HG03280 (cell line): ENCODE measurements at regions not wholly inside any gene's neighbourhood (a gene's known extent, or its start where the extent isn't known, plus 50 kb on each side); places are given as distances from the start of the nearest gene placed in this dataset.
"Not testable (repeated sequence)": the region's sequence is repeated elsewhere in the genome, so short reads cannot be mapped to it uniquely, and the experiment has no call there.

Experiments
- ATAC-seq: cut with Tn5 transposase; IDR thresholded peaks from one replicate; pipeline ENCODE4 v1.9.1; 2021; ENCODE audit warnings: mild to moderate bottlenecking, moderate library complexity; ENCODE audit not compliant: unreplicated experiment

GRCh38 chr3:102896851-102897621, 462.2 kb downstream of the ZPLD1 start:
- ATAC-seq = no peak

GRCh38 chr3:102904629-102905028, 469.8 kb downstream of the ZPLD1 start:
- ATAC-seq = no peak

- ATAC-seq = no peak
Observed at GRCh38 chr3:102905811-102906210, 471.0 kb downstream of the ZPLD1 start.

- ATAC-seq = no peak
Observed at GRCh38 chr3:102906818-102907217, 472.0 kb downstream of the ZPLD1 start.

- ATAC-seq = no peak
Observed at GRCh38 chr3:102909904-102910303, 475.1 kb downstream of the ZPLD1 start.

- ATAC-seq = no peak
Observed at GRCh38 chr3:102916532-102916931, 481.7 kb downstream of the ZPLD1 start.

- no peak for ATAC-seq
Observed at GRCh38 chr3:102926618-102927017, 491.8 kb downstream of the ZPLD1 start.

GRCh38 chr3:102933377-102933776, 498.6 kb downstream of the ZPLD1 start:
- ATAC-seq = no peak

GRCh38 chr3:102936511-102937045, 501.8 kb downstream of the ZPLD1 start:
- ATAC-seq = no peak

- ATAC-seq = no peak
Observed at GRCh38 chr3:102941786-102942185, 507.0 kb downstream of the ZPLD1 start.

GRCh38 chr3:102946445-102946844, 511.6 kb downstream of the ZPLD1 start:
- ATAC-seq = not testable (repeated sequence)

GRCh38 chr3:102972350-102972749, 537.5 kb downstream of the ZPLD1 start:
- ATAC-seq = no peak

GRCh38 chr3:102974333-102974732, 539.5 kb downstream of the ZPLD1 start:
- no peak for ATAC-seq

- ATAC-seq = no peak
Observed at GRCh38 chr3:102979191-102979590, 544.4 kb downstream of the ZPLD1 start.

- no peak for ATAC-seq
Observed at GRCh38 chr3:102979682-102980354, 545.0 kb downstream of the ZPLD1 start.

- no peak for ATAC-seq
Observed at GRCh38 chr3:102980355-102980696, 545.5 kb downstream of the ZPLD1 start.

GRCh38 chr3:103002425-103003176, 567.8 kb downstream of the ZPLD1 start:
- no peak for ATAC-seq

GRCh38 chr3:103006526-103007183, 571.8 kb downstream of the ZPLD1 start:
- no peak for ATAC-seq

- no peak for ATAC-seq
Observed at GRCh38 chr3:103009609-103010008, 574.8 kb downstream of the ZPLD1 start.

GRCh38 chr3:103025880-103026279, 591.1 kb downstream of the ZPLD1 start:
- no peak for ATAC-seq

- ATAC-seq = no peak
Observed at GRCh38 chr3:103033841-103034240, 599.0 kb downstream of the ZPLD1 start.
